WTC11 (cell line): ENCODE measurements at regions not wholly inside any gene's neighbourhood (a gene's known extent, or its start where the extent isn't known, plus 50 kb on each side); places are given as distances from the start of the nearest gene placed in this dataset.

ENCODE experiments used
- ATAC-seq: fragments of 200-7000 bp; cut with Tn5 transposase; 2 replicates; pipeline ENCODE4 v1.10.0; 2021; ENCODE audit warnings: mild to moderate bottlenecking, moderate library complexity
- CTCF ChIA-PET: fragments of 300-600 bp; sonication (Branson Sonifier 250); formaldehyde crosslinking; loops from one replicate; lab custom pipeline; 2021; ENCODE audit warnings: antibody characterized with exemption; lab: Charles Lee
- POLR2A ChIA-PET: fragments of 350-600 bp; sonication (Branson Sonifier 250); formaldehyde crosslinking; loops from one replicate; lab custom pipeline; 2021; ENCODE audit warnings: antibody characterized with exemption; lab: Charles Lee
- DNase-seq: peaks from one replicate; pipeline ENCODE4 v3.0.0; 2021; ENCODE audit warnings: low spot score
- H3K27ac Mint-ChIP-seq: 2 replicates; pipeline ENCODE4 v1.8.0; 2021; ENCODE audit warnings: mixed read lengths
- H3K27me3 Mint-ChIP-seq: 2 replicates; pipeline ENCODE4 v1.8.0; 2021; ENCODE audit warnings: low read depth, mild to moderate bottlenecking, moderate library complexity, mixed read lengths
- H3K36me3 Mint-ChIP-seq: 2 replicates; pipeline ENCODE4 v1.8.0; 2021; ENCODE audit warnings: mixed read lengths
- H3K4me1 Mint-ChIP-seq: 2 replicates; pipeline ENCODE4 v1.8.0; 2022; ENCODE audit warnings: mixed read lengths
- H3K4me3 Mint-ChIP-seq: 2 replicates; pipeline ENCODE4 v1.8.0; 2021; ENCODE audit warnings: mild to moderate bottlenecking, moderate library complexity, mixed read lengths
- H3K9me3 Mint-ChIP-seq: 2 replicates; pipeline ENCODE4 v1.8.0; 2021; ENCODE audit warnings: mixed read lengths
- FOXJ3 ChIP-seq: sonication (generic); formaldehyde crosslinking; IDR thresholded peaks from 2 replicates; pipeline ENCODE4 v1.9.0; 2021; ENCODE audit warnings: missing genetic modification reagents, mild to moderate bottlenecking, borderline replicate concordance
- GTF2I ChIP-seq: fragments of 250-450 bp; sonication (Bioruptor Pico); conservative IDR thresholded peaks from 2 replicates; pipeline ENCODE4 v1.4.0; 2021; ENCODE audit warnings: mild to moderate bottlenecking
- MXD4 ChIP-seq: fragments of 250-450 bp; sonication (Bioruptor Pico); IDR thresholded peaks from 2 replicates; pipeline ENCODE4 v1.8.0; 2021; ENCODE audit warnings: mild to moderate bottlenecking, moderate library complexity, borderline replicate concordance
- MYBL2 ChIP-seq: sonication (generic); formaldehyde crosslinking; IDR thresholded peaks from 2 replicates; pipeline ENCODE4 v1.8.1; 2023; ENCODE audit warnings: mild to moderate bottlenecking, moderate library complexity, missing genetic modification reagents
- NR3C1 ChIP-seq: sonication (generic); formaldehyde crosslinking; conservative IDR thresholded peaks from 2 replicates; pipeline ENCODE4 v1.8.1; 2023; ENCODE audit warnings: low read depth, mild to moderate bottlenecking, missing genetic modification reagents
- PRRX2 ChIP-seq: fragments of 250-450 bp; sonication (Bioruptor Pico); IDR thresholded peaks from 2 replicates; pipeline ENCODE4 v1.8.0; 2021; ENCODE audit warnings: mild to moderate bottlenecking
- ZNF317 ChIP-seq: sonication (generic); formaldehyde crosslinking; IDR thresholded peaks from 2 replicates; pipeline ENCODE4 v1.8.1; 2023; ENCODE audit warnings: low read depth, mild to moderate bottlenecking, moderate library complexity, missing genetic modification reagents, borderline replicate concordance
- ZNF423 ChIP-seq: fragments of 250-450 bp; sonication (Bioruptor Pico); IDR thresholded peaks from 2 replicates; pipeline ENCODE4 v2.1.2; 2022; ENCODE audit warnings: mild to moderate bottlenecking, moderate library complexity
- TF ChIP-seq, protein P1 (sequence below): sonication (generic); formaldehyde crosslinking; conservative IDR thresholded peaks from 2 replicates; pipeline ENCODE4 v1.8.1; 2023; ENCODE audit warnings: mild to moderate bottlenecking, low read depth, missing genetic modification reagents, moderate library complexity
- TF ChIP-seq, protein P2 (sequence below): fragments of 250-450 bp; sonication (Bioruptor Pico); IDR thresholded peaks from 2 replicates; pipeline ENCODE4 v1.9.0; 2021; ENCODE audit warnings: mild to moderate bottlenecking
- TF ChIP-seq, protein P3 (sequence below): sonication (generic); formaldehyde crosslinking; IDR thresholded peaks from 2 replicates; pipeline ENCODE4 v1.8.0; 2023; ENCODE audit warnings: mild to moderate bottlenecking, missing genetic modification reagents
- TF ChIP-seq, protein P4 (sequence below): sonication (generic); formaldehyde crosslinking; IDR thresholded peaks from 2 replicates; pipeline ENCODE4 v1.8.1; 2023; ENCODE audit warnings: mild to moderate bottlenecking, missing genetic modification reagents, moderate library complexity
- TF ChIP-seq, protein P5 (sequence below): sonication (generic); formaldehyde crosslinking; IDR thresholded peaks from 2 replicates; pipeline ENCODE4 v1.8.0; 2022; ENCODE audit warnings: mild to moderate bottlenecking, missing genetic modification reagents

DNA sequence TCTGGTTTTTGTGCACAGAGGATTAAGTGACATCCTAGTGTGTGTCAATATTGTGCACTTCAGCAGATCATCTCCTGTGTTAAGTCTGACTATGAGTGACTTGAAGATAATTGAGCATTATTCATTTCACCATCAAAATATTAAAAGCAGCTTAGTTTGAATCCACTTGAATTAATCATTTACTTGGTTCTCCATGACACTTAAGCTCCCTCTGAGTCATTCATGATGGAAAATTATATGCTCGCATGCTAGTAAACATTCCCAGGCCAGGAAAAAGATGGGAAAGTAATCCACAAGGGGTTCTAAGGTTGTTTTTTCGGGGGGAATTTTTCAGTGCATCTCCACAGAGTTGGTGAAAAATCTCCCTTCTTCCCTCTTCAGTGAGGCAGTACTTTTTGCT, 97.2 kb upstream of the EOLA2 start:
- peaks cover 56% of the 10 kb centered on the region for H3K27me3 Mint-ChIP-seq
- no peak for ATAC-seq
- TF ChIP-seq ZNF423, result no peak
- peaks cover 7% of the 10 kb centered on the region for H3K9me3 Mint-ChIP-seq
- CTCF ChIA-PET, result no interaction called here
- H3K4me1 Mint-ChIP-seq, result 0 out of 2 replicates have a peak, but pooled peaks cover 9% of the 10 kb centered on the region
- H3K36me3 Mint-ChIP-seq, result no peaks in the 10 kb centered on the region
- POLR2A ChIA-PET, result no interaction called here
- no peak overlapping the region for H3K4me3 Mint-ChIP-seq
- DNase-seq, result no peak
- no peak overlapping the region for H3K27ac Mint-ChIP-seq

DNA sequence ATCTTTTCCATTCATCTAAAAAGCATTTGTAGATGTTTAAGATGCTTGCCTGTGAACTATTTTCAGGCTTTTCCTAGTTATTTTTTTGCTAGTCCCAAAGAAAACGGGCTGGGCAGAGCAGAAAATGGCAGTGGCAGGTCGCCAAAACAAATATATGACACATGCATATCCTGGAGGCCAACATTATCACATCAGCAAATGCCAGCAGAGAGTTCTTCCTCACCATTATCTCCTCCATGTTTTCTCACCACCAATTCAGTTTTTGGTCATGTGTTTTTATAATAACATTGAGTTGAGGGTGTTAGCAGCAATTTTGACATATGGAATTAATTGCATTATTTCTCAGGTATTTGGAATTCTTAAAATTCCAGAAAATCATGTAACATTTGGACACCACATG, 97.9 kb upstream of the EOLA2 start:
- TF ChIP-seq, protein P1, sequence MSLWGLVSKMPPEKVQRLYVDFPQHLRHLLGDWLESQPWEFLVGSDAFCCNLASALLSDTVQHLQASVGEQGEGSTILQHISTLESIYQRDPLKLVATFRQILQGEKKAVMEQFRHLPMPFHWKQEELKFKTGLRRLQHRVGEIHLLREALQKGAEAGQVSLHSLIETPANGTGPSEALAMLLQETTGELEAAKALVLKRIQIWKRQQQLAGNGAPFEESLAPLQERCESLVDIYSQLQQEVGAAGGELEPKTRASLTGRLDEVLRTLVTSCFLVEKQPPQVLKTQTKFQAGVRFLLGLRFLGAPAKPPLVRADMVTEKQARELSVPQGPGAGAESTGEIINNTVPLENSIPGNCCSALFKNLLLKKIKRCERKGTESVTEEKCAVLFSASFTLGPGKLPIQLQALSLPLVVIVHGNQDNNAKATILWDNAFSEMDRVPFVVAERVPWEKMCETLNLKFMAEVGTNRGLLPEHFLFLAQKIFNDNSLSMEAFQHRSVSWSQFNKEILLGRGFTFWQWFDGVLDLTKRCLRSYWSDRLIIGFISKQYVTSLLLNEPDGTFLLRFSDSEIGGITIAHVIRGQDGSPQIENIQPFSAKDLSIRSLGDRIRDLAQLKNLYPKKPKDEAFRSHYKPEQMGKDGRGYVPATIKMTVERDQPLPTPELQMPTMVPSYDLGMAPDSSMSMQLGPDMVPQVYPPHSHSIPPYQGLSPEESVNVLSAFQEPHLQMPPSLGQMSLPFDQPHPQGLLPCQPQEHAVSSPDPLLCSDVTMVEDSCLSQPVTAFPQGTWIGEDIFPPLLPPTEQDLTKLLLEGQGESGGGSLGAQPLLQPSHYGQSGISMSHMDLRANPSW (CRISPR knock-in tag), result no peak
- TF ChIP-seq MXD4 (no peak), MYBL2 (no peak), GTF2I (CRISPR knock-in tag) (no peak), FOXJ3 (CRISPR knock-in tag) (no peak)
- TF ChIP-seq, protein P2, sequence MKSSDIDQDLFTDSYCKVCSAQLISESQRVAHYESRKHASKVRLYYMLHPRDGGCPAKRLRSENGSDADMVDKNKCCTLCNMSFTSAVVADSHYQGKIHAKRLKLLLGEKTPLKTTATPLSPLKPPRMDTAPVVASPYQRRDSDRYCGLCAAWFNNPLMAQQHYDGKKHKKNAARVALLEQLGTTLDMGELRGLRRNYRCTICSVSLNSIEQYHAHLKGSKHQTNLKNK (CRISPR knock-in tag), result no peak
- TF ChIP-seq, protein P3, sequence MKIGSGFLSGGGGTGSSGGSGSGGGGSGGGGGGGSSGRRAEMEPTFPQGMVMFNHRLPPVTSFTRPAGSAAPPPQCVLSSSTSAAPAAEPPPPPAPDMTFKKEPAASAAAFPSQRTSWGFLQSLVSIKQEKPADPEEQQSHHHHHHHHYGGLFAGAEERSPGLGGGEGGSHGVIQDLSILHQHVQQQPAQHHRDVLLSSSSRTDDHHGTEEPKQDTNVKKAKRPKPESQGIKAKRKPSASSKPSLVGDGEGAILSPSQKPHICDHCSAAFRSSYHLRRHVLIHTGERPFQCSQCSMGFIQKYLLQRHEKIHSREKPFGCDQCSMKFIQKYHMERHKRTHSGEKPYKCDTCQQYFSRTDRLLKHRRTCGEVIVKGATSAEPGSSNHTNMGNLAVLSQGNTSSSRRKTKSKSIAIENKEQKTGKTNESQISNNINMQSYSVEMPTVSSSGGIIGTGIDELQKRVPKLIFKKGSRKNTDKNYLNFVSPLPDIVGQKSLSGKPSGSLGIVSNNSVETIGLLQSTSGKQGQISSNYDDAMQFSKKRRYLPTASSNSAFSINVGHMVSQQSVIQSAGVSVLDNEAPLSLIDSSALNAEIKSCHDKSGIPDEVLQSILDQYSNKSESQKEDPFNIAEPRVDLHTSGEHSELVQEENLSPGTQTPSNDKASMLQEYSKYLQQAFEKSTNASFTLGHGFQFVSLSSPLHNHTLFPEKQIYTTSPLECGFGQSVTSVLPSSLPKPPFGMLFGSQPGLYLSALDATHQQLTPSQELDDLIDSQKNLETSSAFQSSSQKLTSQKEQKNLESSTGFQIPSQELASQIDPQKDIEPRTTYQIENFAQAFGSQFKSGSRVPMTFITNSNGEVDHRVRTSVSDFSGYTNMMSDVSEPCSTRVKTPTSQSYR (CRISPR knock-in tag), result no peak
- TF ChIP-seq, protein P4, sequence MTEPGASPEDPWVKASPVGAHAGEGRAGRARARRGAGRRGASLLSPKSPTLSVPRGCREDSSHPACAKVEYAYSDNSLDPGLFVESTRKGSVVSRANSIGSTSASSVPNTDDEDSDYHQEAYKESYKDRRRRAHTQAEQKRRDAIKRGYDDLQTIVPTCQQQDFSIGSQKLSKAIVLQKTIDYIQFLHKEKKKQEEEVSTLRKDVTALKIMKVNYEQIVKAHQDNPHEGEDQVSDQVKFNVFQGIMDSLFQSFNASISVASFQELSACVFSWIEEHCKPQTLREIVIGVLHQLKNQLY, result no peak
- TF ChIP-seq, protein P5, sequence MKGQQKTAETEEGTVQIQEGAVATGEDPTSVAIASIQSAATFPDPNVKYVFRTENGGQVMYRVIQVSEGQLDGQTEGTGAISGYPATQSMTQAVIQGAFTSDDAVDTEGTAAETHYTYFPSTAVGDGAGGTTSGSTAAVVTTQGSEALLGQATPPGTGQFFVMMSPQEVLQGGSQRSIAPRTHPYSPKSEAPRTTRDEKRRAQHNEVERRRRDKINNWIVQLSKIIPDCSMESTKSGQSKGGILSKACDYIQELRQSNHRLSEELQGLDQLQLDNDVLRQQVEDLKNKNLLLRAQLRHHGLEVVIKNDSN (CRISPR knock-in tag), result no peak
- Mint-ChIP-seq H3K36me3 (no peaks in the 10 kb centered on the region), H3K4me3 (no peak overlapping the region), H3K4me1 (0 out of 2 replicates have a peak, but pooled peaks cover 9% of the 10 kb centered on the region), H3K27ac (no peak overlapping the region), H3K9me3 (peaks cover 7% of the 10 kb centered on the region), H3K27me3 (peaks cover 50% of the 10 kb centered on the region)
- ChIA-PET POLR2A (no interaction called here), CTCF (no interaction called here)
- no peak for DNase-seq
- ATAC-seq, result no peak

DNA sequence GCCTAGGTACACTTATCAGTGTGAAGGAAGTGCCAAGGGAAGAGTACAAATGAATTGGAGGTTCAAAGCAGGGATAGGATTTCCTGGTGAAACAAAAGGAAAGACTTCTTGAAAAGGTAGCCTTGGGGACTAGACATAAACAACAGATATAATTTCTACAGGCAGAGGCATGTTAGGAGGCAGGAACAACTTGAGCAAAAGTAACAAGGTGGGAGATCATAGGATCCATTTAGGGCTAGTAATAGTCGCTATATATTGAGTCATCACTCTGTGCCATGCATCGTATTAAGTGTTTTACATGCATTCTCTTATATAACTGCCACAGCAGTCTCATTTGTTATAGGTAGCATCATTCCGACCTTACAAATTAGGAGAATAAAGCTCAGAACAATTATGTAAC, 98.3 kb upstream of the EOLA2 start:
- ATAC-seq (no peak), DNase-seq (no peak)
- Mint-ChIP-seq H3K4me3 (no peak overlapping the region), H3K9me3 (peaks cover 7% of the 10 kb centered on the region), H3K4me1 (0 out of 2 replicates have a peak, but pooled peaks cover 9% of the 10 kb centered on the region), H3K27ac (no peak overlapping the region), H3K27me3 (peaks cover 45% of the 10 kb centered on the region), H3K36me3 (no peaks in the 10 kb centered on the region)
- POLR2A ChIA-PET, result no interaction called here
- CTCF ChIA-PET, result no interaction called here
- no peak for TF ChIP-seq PRRX2 (CRISPR knock-in tag)
- TF ChIP-seq NR3C1 (CRISPR knock-in tag), result no peak
- TF ChIP-seq MXD4, result no peak
- TF ChIP-seq, protein P2 (CRISPR knock-in tag), result no peak
- no peak for TF ChIP-seq ZNF317 (CRISPR knock-in tag)
